HG02678 (cell line): ENCODE measurements at regions not wholly inside any gene's neighbourhood (a gene's known extent, or its start where the extent isn't known, plus 50 kb on each side); places are given as distances from the start of the nearest gene placed in this dataset.

Experiments used
- ATAC-seq: cut with Tn5 transposase; IDR thresholded peaks from one replicate; pipeline ENCODE4 v1.9.1; 2021; ENCODE audit warnings: mild to moderate bottlenecking, moderate library complexity; ENCODE audit not compliant: unreplicated experiment

- no peak for ATAC-seq
Observed at GRCh38 chr5:74112372-74113195, 486.6 kb downstream of the ARHGEF28 start.

- no peak for ATAC-seq
Observed at GRCh38 chr5:74111764-74112163, 485.8 kb downstream of the ARHGEF28 start.

GRCh38 chr5:74109344-74109743, 483.3 kb downstream of the ARHGEF28 start:
- no peak for ATAC-seq

GRCh38 chr5:74107899-74108298, 481.9 kb downstream of the ARHGEF28 start:
- ATAC-seq, result no peak

- no peak for ATAC-seq
Observed at GRCh38 chr5:74105126-74105780, 479.3 kb downstream of the ARHGEF28 start.

GRCh38 chr5:74103131-74104023, 477.4 kb downstream of the ARHGEF28 start:
- ATAC-seq, result no peak

GRCh38 chr5:74100268-74100665, 474.3 kb downstream of the ARHGEF28 start:
- ATAC-seq, result no peak

GRCh38 chr5:74099538-74100267, 473.7 kb downstream of the ARHGEF28 start:
- no peak for ATAC-seq

- no peak for ATAC-seq
Observed at GRCh38 chr5:74098941-74099340, 472.9 kb downstream of the ARHGEF28 start.

GRCh38 chr5:74098456-74098855, 472.5 kb downstream of the ARHGEF28 start:
- ATAC-seq, result no peak

- ATAC-seq, result no peak
Observed at GRCh38 chr5:74096325-74096724, 470.3 kb downstream of the ARHGEF28 start.

- ATAC-seq, result no peak
Observed at GRCh38 chr5:74095871-74096270, 469.9 kb downstream of the ARHGEF28 start.

GRCh38 chr5:74094782-74095108, 468.7 kb downstream of the ARHGEF28 start:
- ATAC-seq, result no peak

GRCh38 chr5:74094096-74094781, 468.2 kb downstream of the ARHGEF28 start:
- no peak for ATAC-seq

- no peak for ATAC-seq
Observed at GRCh38 chr5:74093561-74093960, 467.6 kb downstream of the ARHGEF28 start.

- ATAC-seq, result no peak
Observed at GRCh38 chr5:74092766-74093165, 466.8 kb downstream of the ARHGEF28 start.

GRCh38 chr5:74085782-74086181, 459.8 kb downstream of the ARHGEF28 start:
- ATAC-seq, result no peak

- no peak for ATAC-seq
Observed at GRCh38 chr5:74085186-74085585, 459.2 kb downstream of the ARHGEF28 start.

- no peak for ATAC-seq
Observed at GRCh38 chr5:74083096-74083791, 457.2 kb downstream of the ARHGEF28 start.
